Left ventricle myocardium superior (tissue), 1 donor: ENCODE measurements at regions not wholly inside any gene's neighbourhood (a gene's known extent, or its start where the extent isn't known, plus 50 kb on each side); places are given as distances from the start of the nearest gene placed in this dataset.

ENCODE experiments used
- ATAC-seq: fragments of 200-7000 bp; cut with Tn5 transposase; one replicate; pipeline ENCODE4 v1.9.1; 2020; ENCODE audit warnings: mild to moderate bottlenecking, moderate library complexity
- DNase-seq: peaks from one replicate; pipeline ENCODE4 v3.0.0-alpha.2; 2020
- intact Hi-C: fragments of 100-400 bp; cut with micrococcal nuclease; formaldehyde crosslinking; loops from one replicate; pipeline ENCODE4 v1.11.0; 2022
- donor health status: DM: no; HTN: yes; CAD: no; lungs with severe emphysema.

DNA sequence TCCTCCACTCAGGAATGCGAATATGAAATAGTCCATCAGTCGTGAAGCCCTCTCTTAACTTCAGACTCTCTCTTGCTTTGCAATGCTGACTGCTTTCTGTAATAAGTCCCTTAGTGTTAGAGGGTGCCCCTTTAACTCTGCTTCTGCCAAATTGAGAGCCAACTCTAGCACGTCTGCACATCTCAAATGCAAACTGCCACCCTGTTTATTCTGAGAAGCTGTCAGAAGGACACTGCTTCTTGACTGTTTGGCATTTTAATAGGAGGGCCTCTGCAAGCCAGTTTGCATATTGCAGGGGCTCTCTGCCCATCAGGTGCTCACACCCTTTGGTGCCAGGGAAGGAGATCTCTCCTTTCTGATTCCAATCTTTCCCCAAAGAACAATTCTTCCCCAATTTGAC, 589.8 kb upstream of the CDH4 start:
- ATAC-seq (no peak), DNase-seq (no peak)
- intact Hi-C loops = no loop called here

DNA sequence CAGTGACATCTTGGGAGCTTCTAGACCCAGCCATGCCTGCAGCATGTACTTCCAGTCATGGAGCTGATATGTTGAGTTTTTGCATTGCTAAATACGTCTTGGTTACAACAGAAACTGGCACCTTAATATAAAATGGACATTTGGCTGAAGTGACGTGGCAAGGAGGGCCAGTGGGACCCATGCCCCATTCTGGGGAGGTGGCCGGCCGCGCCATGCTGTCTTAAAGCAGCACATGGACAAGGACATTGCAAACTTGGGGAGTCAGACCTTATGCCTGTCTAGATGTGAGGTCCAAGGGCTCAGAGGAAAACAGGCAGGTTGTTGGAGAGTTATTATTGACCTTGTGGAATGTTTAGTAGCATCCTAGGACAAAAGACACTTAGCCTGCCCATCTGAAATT, 588.0 kb upstream of the CDH4 start:
- ATAC-seq (no peak), DNase-seq (no peak)
- intact Hi-C loops = no loop called here

- DNase-seq (no peak), ATAC-seq (no peak)
- intact Hi-C loops = no loop called here
These were observed 584.4 kb upstream of the CDH4 start for GRCh38 chr20:60667641-60668040.

DNA sequence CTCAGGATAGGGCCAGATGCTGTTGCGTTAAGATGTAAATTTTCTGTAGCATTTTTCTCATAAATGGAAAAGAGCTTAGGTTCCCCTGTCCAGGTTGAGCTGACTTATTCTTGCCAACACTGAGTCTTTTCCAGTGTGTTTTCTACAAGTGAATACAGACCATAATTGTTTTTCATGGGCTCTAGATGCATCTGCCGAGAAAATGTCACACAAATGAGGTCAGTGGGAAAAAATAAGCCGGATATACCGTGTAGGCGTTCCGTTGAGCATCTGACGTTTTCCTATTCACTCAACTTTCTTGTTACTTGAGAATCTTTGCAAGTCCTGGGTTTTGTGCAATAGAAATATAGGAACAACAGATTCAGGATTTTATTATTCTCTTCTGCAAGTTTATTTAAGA, 582.9 kb upstream of the CDH4 start:
- DNase-seq = no peak
- intact Hi-C loops = no loop called here
- ATAC-seq = no peak

GRCh38 chr20:60676011-60676410, 576.0 kb upstream of the CDH4 start:
- no peak for ATAC-seq
- no peak for DNase-seq
- intact Hi-C loops = no loop called here

- intact Hi-C loops = no loop called here
- DNase-seq (no peak), ATAC-seq (no peak)
These were observed 574.2 kb upstream of the CDH4 start for GRCh38 chr20:60677819-60678218.

DNA sequence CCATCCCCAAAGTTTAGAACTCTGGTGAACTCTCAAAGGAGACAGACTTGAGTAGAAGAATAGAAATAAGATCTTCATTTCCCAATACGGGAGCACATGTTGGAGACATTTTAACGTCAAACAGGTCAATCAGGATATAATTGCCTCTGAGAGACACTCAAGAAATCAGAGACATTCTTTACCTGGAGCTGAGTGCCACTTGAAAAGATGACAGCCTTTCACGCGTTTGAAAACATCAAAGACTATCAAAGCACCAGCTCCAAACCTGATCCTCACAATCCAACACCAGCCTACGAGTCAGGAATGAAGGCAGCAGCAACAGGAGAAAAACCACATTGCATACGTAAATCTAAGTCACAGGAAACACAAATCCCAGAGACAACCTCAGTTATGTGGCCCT, 571.5 kb upstream of the CDH4 start:
- intact Hi-C loops = no loop called here
- no peak for DNase-seq
- ATAC-seq = no peak

DNA sequence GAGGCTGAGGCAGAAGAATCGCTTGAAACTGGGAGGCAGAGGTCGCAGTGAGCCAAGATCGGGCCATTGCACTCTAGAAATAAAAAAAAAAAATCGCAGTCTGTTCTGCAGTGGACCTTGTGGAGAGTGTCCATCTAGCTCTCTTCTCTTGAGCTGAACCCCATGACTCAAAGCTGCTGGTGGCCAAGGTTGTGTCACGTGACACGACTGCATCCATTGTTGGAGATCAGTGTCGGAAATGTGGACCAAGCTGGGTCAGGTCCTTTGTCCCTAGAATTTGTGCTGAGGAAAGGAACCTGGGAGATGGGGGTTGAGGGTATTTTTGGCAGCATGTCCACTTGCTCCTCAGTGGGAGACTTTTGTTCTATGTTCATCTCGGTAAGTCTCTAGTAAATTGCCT, 564.8 kb upstream of the CDH4 start:
- intact Hi-C loops = no loop called here
- DNase-seq (no peak), ATAC-seq (no peak)

GRCh38 chr20:60690771-60691170, 561.3 kb upstream of the CDH4 start:
- intact Hi-C loops = no loop called here
- ATAC-seq (no peak), DNase-seq (no peak)

GRCh38 chr20:60691966-60692615, 560.0 kb upstream of the CDH4 start:
- ATAC-seq (no peak), DNase-seq (no peak)
- intact Hi-C loops = no loop called here

DNA sequence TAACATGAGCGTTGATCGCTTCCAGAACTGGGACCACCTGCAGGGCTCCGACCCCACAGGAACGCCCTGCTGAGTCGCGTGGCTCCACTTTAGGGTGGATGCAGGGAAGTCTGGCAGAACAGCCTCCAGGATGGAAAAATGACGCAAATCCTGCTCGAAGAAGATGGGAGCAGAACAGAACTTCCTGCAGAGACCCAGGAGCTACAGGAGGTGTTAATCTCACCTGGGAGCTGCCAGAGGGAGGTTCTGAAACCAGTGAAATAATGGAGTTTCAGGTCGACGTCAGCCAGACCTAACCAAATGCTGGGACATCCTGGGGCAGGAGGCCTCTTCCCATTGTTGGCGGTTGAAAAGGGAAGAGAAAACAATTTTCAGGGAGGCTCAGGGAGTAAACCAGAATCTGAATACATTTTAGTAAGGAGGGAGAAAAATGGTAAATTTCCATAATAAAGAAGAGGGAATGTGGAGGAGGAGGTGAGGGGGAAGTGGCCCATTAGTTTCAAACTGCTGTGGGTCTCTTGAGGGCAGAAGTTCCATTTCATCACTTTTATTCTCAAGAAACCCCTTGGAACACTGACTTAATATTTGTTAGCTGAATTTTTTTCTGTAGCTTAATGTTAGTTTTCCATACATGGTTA, 558.4 kb upstream of the CDH4 start:
- intact Hi-C loops = no loop called here
- no peak for DNase-seq
- ATAC-seq = no peak

- DNase-seq = no peak
- no peak for ATAC-seq
- intact Hi-C loops = no loop called here
These were observed 557.3 kb upstream of the CDH4 start for GRCh38 chr20:60694763-60695162.

DNA sequence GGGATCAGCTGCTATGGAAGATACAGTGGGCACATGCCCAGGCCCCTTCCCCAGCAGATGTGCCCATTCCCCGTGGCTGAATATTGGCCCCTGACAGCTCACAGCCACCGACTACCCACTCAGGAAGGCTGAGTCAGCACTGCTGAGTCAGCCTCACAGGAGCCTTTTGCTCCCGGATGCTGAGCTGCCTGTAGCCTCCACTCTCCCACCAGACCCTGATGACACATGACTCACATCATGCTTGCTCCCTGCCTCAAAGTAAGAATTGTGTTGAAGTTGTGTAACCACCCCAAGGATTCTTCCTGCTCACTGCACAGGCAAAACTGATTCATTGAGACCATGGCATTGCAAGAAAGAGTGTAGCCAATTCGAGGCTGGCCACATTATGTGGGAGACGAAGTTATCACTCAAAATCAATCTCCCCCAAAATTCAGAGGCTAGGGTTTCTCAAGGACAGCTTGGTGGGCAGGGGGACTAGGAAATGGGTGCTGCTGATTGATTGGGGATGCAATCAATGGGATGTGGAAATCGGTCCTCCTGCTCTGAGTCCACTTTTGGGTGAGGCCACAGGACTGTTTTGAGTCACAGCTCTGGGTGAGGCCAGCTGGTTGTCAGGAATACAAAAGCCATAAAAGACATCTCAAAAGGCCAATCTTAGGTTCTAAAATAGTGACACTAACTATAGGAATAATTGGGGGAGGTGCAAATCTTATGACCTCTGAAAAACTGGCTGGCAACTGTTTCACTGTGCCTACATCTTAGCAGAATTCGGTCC, 556.6 kb upstream of the CDH4 start:
- intact Hi-C loops = no loop called here
- DNase-seq (no peak), ATAC-seq (no peak)

DNA sequence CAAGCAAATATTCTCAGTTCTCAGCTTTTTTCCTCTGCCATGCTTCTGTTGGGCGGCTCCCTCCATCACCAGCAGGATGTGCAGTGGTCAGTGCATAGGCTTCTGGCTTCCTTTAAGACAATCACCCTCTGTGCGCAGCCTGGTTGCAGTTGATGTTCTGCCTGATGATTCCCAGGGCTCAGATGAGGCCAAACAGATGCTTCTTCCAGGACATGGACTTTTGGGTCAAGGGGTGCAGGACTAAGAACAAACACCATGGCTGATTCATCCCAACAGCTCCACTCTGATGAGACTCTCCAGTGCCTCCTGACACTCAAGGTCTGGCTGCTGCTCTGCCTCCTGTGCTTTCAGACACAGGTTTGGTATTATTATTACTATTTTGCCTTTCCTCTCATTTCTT, 554.8 kb upstream of the CDH4 start:
- ATAC-seq (no peak), DNase-seq (no peak)
- intact Hi-C loops = no loop called here

- DNase-seq (no peak), ATAC-seq (no peak)
- intact Hi-C loops = no loop called here
These were observed 551.3 kb upstream of the CDH4 start for GRCh38 chr20:60700728-60701127.

DNA sequence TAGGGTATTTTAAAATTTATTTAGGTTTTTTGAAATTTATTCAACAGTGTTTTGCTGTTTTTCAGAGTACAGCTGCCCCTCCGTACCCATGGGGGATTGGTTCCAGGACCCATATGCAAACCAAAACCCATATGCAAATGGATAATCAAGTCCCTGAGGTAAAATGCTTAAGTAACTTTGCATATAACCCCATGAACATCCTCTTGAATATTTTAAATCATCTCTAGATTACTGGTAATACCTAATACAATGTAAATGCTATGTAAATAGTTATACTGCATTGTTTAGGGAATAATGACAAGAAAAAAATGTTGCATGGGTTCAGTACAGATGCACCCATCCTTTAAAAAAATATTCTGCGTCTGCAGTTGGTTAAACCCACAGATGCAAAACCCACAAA, 547.9 kb upstream of the CDH4 start:
- ATAC-seq (no peak), DNase-seq (no peak)
- intact Hi-C loops = no loop called here

DNA sequence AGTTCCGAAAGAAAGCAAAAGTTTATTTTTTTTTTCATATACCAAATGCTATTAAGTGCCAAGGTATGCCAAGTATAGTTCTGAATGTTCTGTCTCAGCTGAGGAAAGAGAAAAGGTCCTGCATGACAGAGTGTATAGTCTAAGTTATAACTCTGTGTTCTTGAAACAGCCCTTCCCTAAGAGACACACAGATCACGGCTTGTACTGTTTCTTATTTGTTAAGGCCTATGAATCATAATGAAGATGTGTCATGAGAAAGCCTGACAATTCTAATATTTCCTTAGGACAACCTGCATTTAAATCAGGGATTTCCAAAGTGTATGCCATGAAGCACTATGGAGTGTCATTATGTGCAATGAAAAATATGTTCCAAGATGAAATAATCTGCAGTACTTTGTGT, 538.7 kb upstream of the CDH4 start:
- DNase-seq (no peak), ATAC-seq (no peak)
- intact Hi-C loops = no loop called here

GRCh38 chr20:60715172-60715571, 536.9 kb upstream of the CDH4 start:
- no peak for ATAC-seq
- no peak for DNase-seq

GRCh38 chr20:60718743-60719480, 533.1 kb upstream of the CDH4 start:
- DNase-seq (no peak), ATAC-seq (no peak)
- intact Hi-C loops = no loop called here

More at GRCh38 chr20:60715172-60715571, 536.9 kb upstream of the CDH4 start:
- intact Hi-C loops = no loop called here

- intact Hi-C loops = no loop called here
- ATAC-seq = no peak
These were observed 526.7 kb upstream of the CDH4 start for GRCh38 chr20:60725311-60725906.

More at GRCh38 chr20:60725311-60725906, 526.7 kb upstream of the CDH4 start:
- no peak for DNase-seq
